ENCODE measurements at regions not wholly inside any gene's neighbourhood (a gene's known extent, or its start where the extent isn't known, plus 50 kb on each side); places are given as distances from the start of the nearest gene placed in this dataset.

- Histone ChIP-seq H3K4me3 (ENCODE audit: low read length) (no peak overlapping the region), H3K27ac (ENCODE audit: low read length) (no peak overlapping the region), H3K9me3 (ENCODE audit: control insufficient read depth, insufficient read depth, low read length) (no peaks in the 10 kb centered on the region), H3K4me1 (ENCODE audit: control insufficient read depth, insufficient read depth, low read length) (no peaks in the 10 kb centered on the region), H3K27me3 (ENCODE audit: control insufficient read depth, insufficient read depth, low read length) (no peaks in the 10 kb centered on the region), H3K36me3 (ENCODE audit: control insufficient read depth, insufficient read depth, low read length) (no peaks in the 10 kb centered on the region)
- no peak for ATAC-seq
- no peak for DNase-seq
- peaks cover 9 to 12% of the 10 kb centered on the region in 2 donors for H3K9me3 Mint-ChIP-seq
- 89% methylated on average over 4 of the region's 4 CpGs for WGBS (ENCODE audit: insufficient coverage)
- no peaks in the 10 kb centered on the region for H3K36me3 Mint-ChIP-seq
- intact Hi-C loops (cut with micrococcal nuclease), result no loop called here
- TF ChIP-seq, protein P1, sequence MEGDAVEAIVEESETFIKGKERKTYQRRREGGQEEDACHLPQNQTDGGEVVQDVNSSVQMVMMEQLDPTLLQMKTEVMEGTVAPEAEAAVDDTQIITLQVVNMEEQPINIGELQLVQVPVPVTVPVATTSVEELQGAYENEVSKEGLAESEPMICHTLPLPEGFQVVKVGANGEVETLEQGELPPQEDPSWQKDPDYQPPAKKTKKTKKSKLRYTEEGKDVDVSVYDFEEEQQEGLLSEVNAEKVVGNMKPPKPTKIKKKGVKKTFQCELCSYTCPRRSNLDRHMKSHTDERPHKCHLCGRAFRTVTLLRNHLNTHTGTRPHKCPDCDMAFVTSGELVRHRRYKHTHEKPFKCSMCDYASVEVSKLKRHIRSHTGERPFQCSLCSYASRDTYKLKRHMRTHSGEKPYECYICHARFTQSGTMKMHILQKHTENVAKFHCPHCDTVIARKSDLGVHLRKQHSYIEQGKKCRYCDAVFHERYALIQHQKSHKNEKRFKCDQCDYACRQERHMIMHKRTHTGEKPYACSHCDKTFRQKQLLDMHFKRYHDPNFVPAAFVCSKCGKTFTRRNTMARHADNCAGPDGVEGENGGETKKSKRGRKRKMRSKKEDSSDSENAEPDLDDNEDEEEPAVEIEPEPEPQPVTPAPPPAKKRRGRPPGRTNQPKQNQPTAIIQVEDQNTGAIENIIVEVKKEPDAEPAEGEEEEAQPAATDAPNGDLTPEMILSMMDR (IDR thresholded peaks at IDR 0.05), result no peak
- no peak overlapping the region for H3K4me3 Mint-ChIP-seq
- H3K27me3 Mint-ChIP-seq (ENCODE audit: low read depth in 2 of 2), result no peaks in the 10 kb centered on the region
- H3K4me1 Mint-ChIP-seq, result no peaks in the 10 kb centered on the region
- H3K27ac Mint-ChIP-seq, result no peak overlapping the region
Observed at GRCh38 chr1:221053889-221054288, 174.6 kb downstream of the HLX start.

GRCh38 chr1:221059506-221059905 lies 180.3 kb downstream of the HLX start:
- no peaks in the 10 kb centered on the region for H3K36me3 ChIP-seq (ENCODE audit: control insufficient read depth, insufficient read depth, low read length)
- WGBS (ENCODE audit: insufficient coverage), result no CpG with 5 or more reads among the region's 1 CpG
- intact Hi-C loops (cut with micrococcal nuclease), result no loop called here
- no peak for DNase-seq
- no peak overlapping the region for H3K4me3 ChIP-seq (ENCODE audit: low read length)
- Mint-ChIP-seq H3K36me3 (no peaks in the 10 kb centered on the region), H3K9me3 (peaks cover 0 to 6% of the 10 kb centered on the region in 2 donors), H3K27ac (no peak overlapping the region), H3K4me1 (no peaks in the 10 kb centered on the region), H3K27me3 (ENCODE audit: low read depth in 2 of 2) (no peaks in the 10 kb centered on the region), H3K4me3 (no peak overlapping the region)
- TF ChIP-seq, protein P1 (IDR thresholded peaks at IDR 0.05), result no peak
- H3K9me3 ChIP-seq (ENCODE audit: control insufficient read depth, insufficient read depth, low read length), result no peaks in the 10 kb centered on the region
- H3K27ac ChIP-seq (ENCODE audit: low read length), result no peak overlapping the region
- no peak for ATAC-seq
- no peaks in the 10 kb centered on the region for H3K27me3 ChIP-seq (ENCODE audit: control insufficient read depth, insufficient read depth, low read length)
- H3K4me1 ChIP-seq (ENCODE audit: control insufficient read depth, insufficient read depth, low read length), result no peaks in the 10 kb centered on the region

GRCh38 chr1:221063651-221064050 lies 184.4 kb downstream of the HLX start:
- H3K27ac Mint-ChIP-seq, result no peak overlapping the region
- Histone ChIP-seq H3K27me3 (ENCODE audit: control insufficient read depth, insufficient read depth, low read length) (no peaks in the 10 kb centered on the region), H3K4me3 (ENCODE audit: low read length) (no peak overlapping the region), H3K36me3 (ENCODE audit: control insufficient read depth, insufficient read depth, low read length) (no peaks in the 10 kb centered on the region), H3K4me1 (ENCODE audit: control insufficient read depth, insufficient read depth, low read length) (no peaks in the 10 kb centered on the region), H3K27ac (ENCODE audit: low read length) (no peak overlapping the region), H3K9me3 (ENCODE audit: control insufficient read depth, insufficient read depth, low read length) (no peaks in the 10 kb centered on the region)
- TF ChIP-seq, protein P1 (IDR thresholded peaks at IDR 0.05), result no peak
- no peak for ATAC-seq
- H3K9me3 Mint-ChIP-seq, result peaks cover 0 to 2% of the 10 kb centered on the region in 2 donors
- intact Hi-C loops (cut with micrococcal nuclease), result no loop called here
- no peaks in the 10 kb centered on the region for H3K36me3 Mint-ChIP-seq
- no peak for DNase-seq
- no peaks in the 10 kb centered on the region for H3K4me1 Mint-ChIP-seq
- H3K27me3 Mint-ChIP-seq (ENCODE audit: low read depth in 2 of 2), result no peaks in the 10 kb centered on the region
- no peak overlapping the region for H3K4me3 Mint-ChIP-seq

DNA sequence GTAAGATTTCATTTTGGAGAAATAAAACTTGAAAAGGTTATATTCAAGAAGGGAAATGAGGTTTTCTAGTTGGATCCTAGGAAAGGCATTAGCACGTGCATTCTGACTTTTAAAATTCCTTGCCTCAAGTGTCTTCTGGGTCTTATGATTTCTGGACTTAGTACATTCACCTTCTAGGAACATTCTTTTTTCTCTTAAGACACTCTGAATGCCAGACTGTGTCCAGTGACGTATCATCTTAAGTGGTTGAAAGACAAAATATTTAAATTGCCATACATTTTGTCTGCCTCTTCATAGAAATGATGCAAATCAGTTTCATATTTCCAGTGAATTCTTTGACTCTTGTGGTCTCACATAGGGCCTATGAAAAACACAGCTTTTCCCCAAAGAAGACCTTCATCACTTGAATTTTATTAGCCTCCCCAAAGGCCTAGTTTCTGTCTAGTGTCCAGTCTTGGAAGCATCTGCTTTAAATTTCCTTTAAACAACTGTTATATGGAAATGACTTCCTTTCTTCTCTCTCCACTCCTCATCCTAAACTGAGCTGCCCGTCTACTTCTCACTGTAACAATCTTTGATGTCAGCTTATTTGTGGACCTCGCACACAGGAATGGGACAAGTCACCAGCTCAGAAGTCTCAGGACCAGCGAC lies 187.2 kb downstream of the HLX start:
- no peak for ATAC-seq
- TF ChIP-seq, protein P1 (IDR thresholded peaks at IDR 0.05), result no peak

More for the DNA sequence above, 187.2 kb downstream of the HLX start:
- H3K36me3 ChIP-seq (ENCODE audit: control insufficient read depth, insufficient read depth, low read length), result no peaks in the 10 kb centered on the region
- no peak for DNase-seq
- no peaks in the 10 kb centered on the region for H3K27me3 ChIP-seq (ENCODE audit: control insufficient read depth, insufficient read depth, low read length)
- Mint-ChIP-seq H3K9me3 (peaks cover 0 to 2% of the 10 kb centered on the region in 2 donors), H3K36me3 (no peaks in the 10 kb centered on the region), H3K4me3 (no peak overlapping the region), H3K4me1 (no peaks in the 10 kb centered on the region), H3K27ac (no peak overlapping the region), H3K27me3 (ENCODE audit: low read depth in 2 of 2) (no peaks in the 10 kb centered on the region)
- no peak overlapping the region for H3K27ac ChIP-seq (ENCODE audit: low read length)
- intact Hi-C loops (cut with micrococcal nuclease), result no loop called here
- no peaks in the 10 kb centered on the region for H3K9me3 ChIP-seq (ENCODE audit: control insufficient read depth, insufficient read depth, low read length)
- H3K4me3 ChIP-seq (ENCODE audit: low read length), result no peak overlapping the region
- peaks cover 5% of the 10 kb centered on the region for H3K4me1 ChIP-seq (ENCODE audit: control insufficient read depth, insufficient read depth, low read length)
- 81% methylated on average over 5 of the region's 5 CpGs for WGBS (ENCODE audit: insufficient coverage)

All from natural killer cell (primary cell).